ENCODE measurements at regions not wholly inside any gene's neighbourhood (a gene's known extent, or its start where the extent isn't known, plus 50 kb on each side); places are given as distances from the start of the nearest gene placed in this dataset.

DNA sequence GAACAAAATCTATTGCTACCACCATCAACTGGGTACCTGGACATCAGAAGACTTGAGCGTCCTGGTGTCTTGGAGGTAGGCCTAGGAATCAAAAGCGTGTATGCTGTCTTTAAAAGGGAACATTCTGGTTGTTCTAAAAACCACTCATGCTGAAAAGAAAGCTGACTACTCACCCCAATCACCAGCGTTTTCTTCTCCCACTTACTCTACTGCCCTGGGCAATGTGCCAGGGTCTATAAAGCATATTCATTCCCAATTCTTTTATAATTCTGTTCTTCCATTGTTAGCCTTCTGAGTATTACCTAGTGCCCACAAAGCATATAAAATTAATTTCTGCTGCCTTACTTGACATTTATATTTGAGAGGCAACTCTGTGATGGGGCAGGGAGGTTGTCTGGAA, 133.4 kb downstream of the KCNA5 start:
- TF ChIP-seq, protein P1, sequence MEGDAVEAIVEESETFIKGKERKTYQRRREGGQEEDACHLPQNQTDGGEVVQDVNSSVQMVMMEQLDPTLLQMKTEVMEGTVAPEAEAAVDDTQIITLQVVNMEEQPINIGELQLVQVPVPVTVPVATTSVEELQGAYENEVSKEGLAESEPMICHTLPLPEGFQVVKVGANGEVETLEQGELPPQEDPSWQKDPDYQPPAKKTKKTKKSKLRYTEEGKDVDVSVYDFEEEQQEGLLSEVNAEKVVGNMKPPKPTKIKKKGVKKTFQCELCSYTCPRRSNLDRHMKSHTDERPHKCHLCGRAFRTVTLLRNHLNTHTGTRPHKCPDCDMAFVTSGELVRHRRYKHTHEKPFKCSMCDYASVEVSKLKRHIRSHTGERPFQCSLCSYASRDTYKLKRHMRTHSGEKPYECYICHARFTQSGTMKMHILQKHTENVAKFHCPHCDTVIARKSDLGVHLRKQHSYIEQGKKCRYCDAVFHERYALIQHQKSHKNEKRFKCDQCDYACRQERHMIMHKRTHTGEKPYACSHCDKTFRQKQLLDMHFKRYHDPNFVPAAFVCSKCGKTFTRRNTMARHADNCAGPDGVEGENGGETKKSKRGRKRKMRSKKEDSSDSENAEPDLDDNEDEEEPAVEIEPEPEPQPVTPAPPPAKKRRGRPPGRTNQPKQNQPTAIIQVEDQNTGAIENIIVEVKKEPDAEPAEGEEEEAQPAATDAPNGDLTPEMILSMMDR (IDR thresholded peaks at IDR 0.05) = no peak
- TF ChIP-seq POLR2A (IDR thresholded peaks at IDR 0.05) = no peak
